ENCODE measurements at regions not wholly inside any gene's neighbourhood (a gene's known extent, or its start where the extent isn't known, plus 50 kb on each side); places are given as distances from the start of the nearest gene placed in this dataset.

GRCh38 chr12:47530050-47530449 lies 175.8 kb downstream of the RPAP3 start:
- no peak for TF ChIP-seq CTCF (IDR thresholded peaks at IDR 0.05; ENCODE audit: low read depth, low read length, missing control alignments)
- DNase-seq (ENCODE audit: low read depth): no peak
- no peak overlapping the region for H3K4me3 ChIP-seq (ENCODE audit: low read depth, low read length)

DNA sequence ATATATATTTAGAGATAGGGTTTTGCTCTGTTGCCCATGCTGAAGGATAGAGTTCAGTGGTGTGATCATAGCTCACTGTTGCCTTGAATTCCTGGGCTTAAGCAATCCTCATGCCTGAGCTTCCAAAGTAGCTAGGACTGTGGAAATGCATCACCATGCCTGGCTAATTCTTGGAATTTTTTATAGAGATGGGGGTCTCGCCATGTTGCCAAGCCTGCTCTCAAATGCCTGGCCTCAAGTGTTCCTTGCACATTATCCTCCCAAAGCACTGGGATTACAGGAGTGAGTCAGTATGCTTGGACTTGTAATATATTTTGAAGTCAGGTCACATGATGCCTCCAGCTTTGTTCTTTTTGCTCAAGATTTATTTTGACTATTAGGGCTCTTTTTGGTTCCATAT lies 178.0 kb downstream of the RPAP3 start:
- H3K4me3 ChIP-seq (ENCODE audit: low read depth, low read length): no peak overlapping the region
- no peak for TF ChIP-seq CTCF (IDR thresholded peaks at IDR 0.05; ENCODE audit: low read depth, low read length, missing control alignments)
- DNase-seq (ENCODE audit: low read depth): no peak

DNA sequence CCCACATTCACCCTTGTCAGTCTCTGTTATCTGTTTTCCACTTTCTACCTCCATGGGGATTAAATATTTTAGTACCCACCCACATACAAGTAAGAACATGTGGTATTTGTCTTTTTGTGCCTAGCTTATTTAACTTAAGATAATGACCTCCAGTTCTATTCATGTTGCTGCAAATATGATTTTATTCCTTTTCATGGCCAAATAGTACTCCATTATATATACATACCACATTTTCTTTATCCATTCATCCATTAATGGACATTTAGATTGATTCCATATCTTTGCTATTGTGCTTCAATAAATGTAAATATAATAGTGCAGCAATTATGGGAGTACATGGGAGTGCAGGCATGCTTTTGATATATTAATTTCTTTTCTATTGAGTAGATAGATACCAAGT lies 185.8 kb downstream of the RPAP3 start:
- no peak for TF ChIP-seq CTCF (IDR thresholded peaks at IDR 0.05; ENCODE audit: low read depth, low read length, missing control alignments)
- H3K4me3 ChIP-seq (ENCODE audit: low read depth, low read length): no peak overlapping the region
- no peak for DNase-seq (ENCODE audit: low read depth)

DNA sequence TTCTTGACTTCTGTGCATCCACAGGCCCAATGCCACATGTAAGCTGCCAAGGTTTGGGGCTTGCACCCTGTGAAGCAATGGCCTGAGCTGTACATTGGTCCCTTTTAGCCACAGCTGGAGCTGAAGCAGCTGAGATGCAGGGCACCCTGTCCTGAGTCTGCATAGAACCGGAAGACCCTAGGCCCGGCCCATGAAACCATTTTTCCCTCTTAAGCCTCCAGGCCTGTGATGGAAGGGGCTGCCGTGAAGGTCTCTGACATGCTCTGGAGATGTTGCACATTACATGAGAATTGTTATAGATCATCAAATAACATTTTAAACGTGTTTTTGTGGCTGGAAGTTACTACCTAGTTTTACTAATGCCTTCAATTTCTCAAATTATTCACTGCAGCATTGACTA lies 188.7 kb downstream of the RPAP3 start:
- no peak overlapping the region for H3K4me3 ChIP-seq (ENCODE audit: low read depth, low read length)
- TF ChIP-seq CTCF (IDR thresholded peaks at IDR 0.05; ENCODE audit: low read depth, low read length, missing control alignments): no peak
- DNase-seq (ENCODE audit: low read depth): no peak

DNA sequence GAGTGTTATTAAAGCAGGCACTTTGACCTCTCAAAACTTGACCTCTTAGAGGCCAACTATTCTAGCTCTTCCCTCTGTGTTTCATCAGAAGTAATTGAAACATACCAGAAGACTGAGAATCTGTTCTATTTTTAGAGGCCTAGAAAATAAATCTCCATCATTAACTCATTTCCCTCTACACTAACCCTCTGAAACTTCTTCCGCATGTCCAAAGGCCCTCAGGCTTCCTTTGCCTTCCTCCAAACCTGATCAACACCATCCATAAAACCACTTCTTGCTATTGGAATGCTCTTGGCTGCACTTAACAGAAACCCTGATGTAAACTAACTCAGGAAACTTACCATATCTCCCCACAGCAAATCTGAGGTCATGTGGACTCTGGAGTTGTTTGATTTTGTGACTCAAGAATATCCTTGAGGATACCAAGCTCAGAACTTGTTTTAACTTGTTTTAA lies 196.4 kb downstream of the RPAP3 start:
- no peak overlapping the region for H3K4me3 ChIP-seq (ENCODE audit: low read depth, low read length)
- no peak for DNase-seq (ENCODE audit: low read depth)
- TF ChIP-seq CTCF (IDR thresholded peaks at IDR 0.05; ENCODE audit: low read depth, low read length, missing control alignments): no peak

DNA sequence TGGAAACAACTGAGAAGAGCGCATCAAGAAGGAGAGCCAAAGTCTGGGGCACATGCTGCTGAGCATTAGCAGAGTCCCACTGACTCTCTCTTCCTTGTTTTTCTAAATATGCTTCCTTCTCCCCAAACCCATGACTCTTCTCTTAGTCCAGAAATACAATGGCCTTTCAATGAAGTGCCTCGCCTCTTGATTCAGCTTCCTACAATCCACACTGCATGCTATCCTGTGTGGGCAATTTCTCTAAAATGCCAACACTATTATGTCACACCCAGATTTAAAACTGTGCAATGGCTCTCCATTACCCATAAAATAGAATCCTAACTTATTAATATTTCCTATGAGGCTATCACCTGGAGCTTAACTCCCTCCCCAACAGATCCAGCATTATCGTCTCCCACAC lies 198.6 kb downstream of the RPAP3 start:
- H3K4me3 ChIP-seq (ENCODE audit: low read depth, low read length): no peak overlapping the region
- no peak for TF ChIP-seq CTCF (IDR thresholded peaks at IDR 0.05; ENCODE audit: low read depth, low read length, missing control alignments)
- DNase-seq (ENCODE audit: low read depth): no peak

GRCh38 chr12:47504775-47505446 lies 200.9 kb downstream of the RPAP3 start:
- no peak overlapping the region for H3K4me3 ChIP-seq (ENCODE audit: low read depth, low read length)
- DNase-seq (ENCODE audit: low read depth): no peak
- no peak for TF ChIP-seq CTCF (IDR thresholded peaks at IDR 0.05; ENCODE audit: low read depth, low read length, missing control alignments)

All from GM12864 (cell line).